Endothelial cell of umbilical vein (primary cell): ENCODE measurements at regions not wholly inside any gene's neighbourhood (a gene's known extent, or its start where the extent isn't known, plus 50 kb on each side); places are given as distances from the start of the nearest gene placed in this dataset.

Source experiments
- BruUV-seq: library from RNA; stranded (reverse); fragments of 400-500 nt; replicated peaks from 2 replicates; lab custom pipeline; 2021; lab: Mats Ljungman, UMichigan
- CTCF ChIA-PET: fragments of 300-600, 350-600 bp; sonication (Branson Sonifier 250); formaldehyde crosslinking; loops from one replicate; lab custom pipeline; 2021; ENCODE audit warnings: antibody characterized with exemption, inconsistent platforms; lab: Charles Lee
- POLR2A ChIA-PET: fragments of 300-600, 350-600 bp; sonication (Branson Sonifier 250); formaldehyde crosslinking; loops from one replicate; lab custom pipeline; 2021; ENCODE audit warnings: antibody characterized with exemption, inconsistent platforms; lab: Charles Lee
- DNase-seq: peaks from one replicate; pipeline ENCODE4 v3.0.0-alpha.2; 2011; ENCODE audit warnings: low read depth, low spot score
- FAIRE-seq: peaks from 2 replicates; lab custom pipeline; 2011; peaks lifted over from hg19 to GRCh38; lab: Jason Lieb, UNC
- H2AFZ ChIP-seq: 2 replicates; pipeline ENCODE4 v1.6.0; 2012; ENCODE audit warnings: low read depth, low read length, control low read depth, inconsistent platforms
- H3K27ac ChIP-seq: 2 replicates; pipeline ENCODE4 v1.5.1; 2011; ENCODE audit warnings: low read depth, mild to moderate bottlenecking, control low read depth, low read length, moderate library complexity; ENCODE audit not compliant: insufficient read depth
- H3K27me3 ChIP-seq, 2 experiments: 2 replicates each; pipeline versions ENCODE4 v1.6.0 to v1.6.1; 2011; ENCODE audit warnings: low read length in 2 of 2, mixed read lengths in 1 of 2; ENCODE audit not compliant: control insufficient read depth in 2 of 2, insufficient read depth in 2 of 2
- H3K36me3 ChIP-seq, 2 experiments: 2 replicates in 1 of 2; 3 replicates in 1 of 2; pipeline ENCODE4 v1.5.1; 2011; ENCODE audit warnings: low read length in 2 of 2, mild to moderate bottlenecking in 1 of 2, moderate library complexity in 1 of 2; ENCODE audit not compliant: control insufficient read depth in 2 of 2, insufficient read depth in 2 of 2; ENCODE audit errors: extremely low read depth in 1 of 2
- H3K4me1 ChIP-seq: 3 replicates; pipeline ENCODE4 v1.5.1; 2011; ENCODE audit warnings: mild to moderate bottlenecking, low read length; ENCODE audit not compliant: control insufficient read depth, insufficient read depth; ENCODE audit errors: extremely low read depth
- H3K4me2 ChIP-seq: 2 replicates; pipeline ENCODE4 v1.6.1; 2011; ENCODE audit warnings: low read length, control low read depth, mixed read lengths; ENCODE audit not compliant: insufficient read depth
- H3K4me3 ChIP-seq, 3 experiments: fragments of 200-600 bp in 1 of 3; sonication (generic), shearing (Covaris generic) in 1 of 3; replicated peaks in 1 of 3; 2 replicates each; pipeline ENCODE4 v1.5.1; 2011 to 2016; ENCODE audit warnings: control low read depth in 3 of 3, low read length in 3 of 3, mild to moderate bottlenecking in 2 of 3, inconsistent platforms in 1 of 3, low read depth in 1 of 3, moderate library complexity in 1 of 3; ENCODE audit not compliant: insufficient read depth in 1 of 3
- H3K79me2 ChIP-seq: 2 replicates; pipeline ENCODE4 v1.6.0; 2012; ENCODE audit warnings: low read length, inconsistent platforms; ENCODE audit not compliant: control insufficient read depth, insufficient read depth
- H3K9ac ChIP-seq: replicated peaks from 2 replicates; pipeline ENCODE3; 2011; ENCODE audit warnings: low read length, control low read depth; ENCODE audit not compliant: insufficient read depth; ENCODE audit errors: extremely low read depth
- H3K9me1 ChIP-seq: replicated peaks from 3 replicates; pipeline ENCODE4 v1.6.0; 2011; ENCODE audit warnings: mild to moderate bottlenecking, low read length; ENCODE audit not compliant: control insufficient read depth, insufficient read depth; ENCODE audit errors: extremely low read depth
- H3K9me3 ChIP-seq: replicated peaks from 2 replicates; pipeline ENCODE4 v1.5.1; 2012; ENCODE audit warnings: low read length, inconsistent platforms; ENCODE audit not compliant: control insufficient read depth, insufficient read depth
- H4K20me1 ChIP-seq: replicated peaks from 2 replicates; pipeline ENCODE3; 2011; ENCODE audit warnings: mild to moderate bottlenecking, low read length; ENCODE audit not compliant: control insufficient read depth, insufficient read depth; ENCODE audit errors: extremely low read depth
- EZH2 ChIP-seq: IDR thresholded peaks from 2 replicates; pipeline ENCODE4 v1.6.1; 2012; ENCODE audit warnings: borderline replicate concordance, low read depth, mild to moderate bottlenecking, moderate library complexity, low read length, inconsistent platforms; ENCODE audit not compliant: severe bottlenecking
- FOS ChIP-seq: IDR thresholded peaks from 2 replicates; pipeline ENCODE4 v1.6.1; 2011; ENCODE audit warnings: mild to moderate bottlenecking, low read length, moderate library complexity, borderline replicate concordance; ENCODE audit not compliant: insufficient read depth
- GATA2 ChIP-seq: IDR thresholded peaks from 2 replicates; pipeline ENCODE4 v1.7.0; 2011; ENCODE audit warnings: low read depth, mild to moderate bottlenecking, moderate library complexity, mixed read lengths, low read length; ENCODE audit not compliant: insufficient read length, insufficient read depth
- JUN ChIP-seq: IDR thresholded peaks from 2 replicates; pipeline ENCODE4 v1.6.1; 2011; ENCODE audit warnings: borderline replicate concordance, low read depth; ENCODE audit not compliant: insufficient read length, insufficient read depth
- MYC ChIP-seq: IDR thresholded peaks from one replicate; pipeline ENCODE4 v1.6.1; 2011; ENCODE audit warnings: mild to moderate bottlenecking, low read depth, low read length
- POLR2A ChIP-seq: IDR thresholded peaks from 2 replicates; pipeline ENCODE4 v1.6.1; 2012; ENCODE audit warnings: low read depth, mild to moderate bottlenecking, control low read depth, low read length
- POLR2AphosphoS5 ChIP-seq: IDR thresholded peaks from 2 replicates; pipeline ENCODE4 v1.6.1; 2012; ENCODE audit warnings: low read depth, mild to moderate bottlenecking, control low read depth, low read length, moderate library complexity; ENCODE audit not compliant: insufficient read depth
- dilution Hi-C: fragments of 300-500 bp; cut with MboI; formaldehyde crosslinking; loops from one replicate; pipeline ENCODE4 v1.15.0; 2019; ENCODE audit warnings: low sequenced_read_pairs; ENCODE audit not compliant: extremely low pct_ligation_motif_present
- intact Hi-C: fragments of 100-400 bp; cut with micrococcal nuclease; formaldehyde crosslinking; loops from one replicate; pipeline ENCODE4 v1.10.0; 2022
- TF ChIP-seq, protein P1 (sequence below), 2 donors: IDR thresholded peaks; 1 replicate in 1 of 2; 2 replicates in 1 of 2; pipeline ENCODE4 v1.5.1; 2011; ENCODE audit warnings: low read length in 2 of 2, mild to moderate bottlenecking in 2 of 2, moderate library complexity in 2 of 2, control low read depth in 1 of 2, inconsistent platforms in 1 of 2, low read depth in 1 of 2; ENCODE audit not compliant: insufficient read depth in 1 of 2; ENCODE audit errors: extremely low read depth in 1 of 2
- TF ChIP-seq, protein P2 (sequence below): IDR thresholded peaks from 2 replicates; pipeline ENCODE4 v1.6.1; 2011; ENCODE audit not compliant: insufficient read depth, insufficient read length

DNA sequence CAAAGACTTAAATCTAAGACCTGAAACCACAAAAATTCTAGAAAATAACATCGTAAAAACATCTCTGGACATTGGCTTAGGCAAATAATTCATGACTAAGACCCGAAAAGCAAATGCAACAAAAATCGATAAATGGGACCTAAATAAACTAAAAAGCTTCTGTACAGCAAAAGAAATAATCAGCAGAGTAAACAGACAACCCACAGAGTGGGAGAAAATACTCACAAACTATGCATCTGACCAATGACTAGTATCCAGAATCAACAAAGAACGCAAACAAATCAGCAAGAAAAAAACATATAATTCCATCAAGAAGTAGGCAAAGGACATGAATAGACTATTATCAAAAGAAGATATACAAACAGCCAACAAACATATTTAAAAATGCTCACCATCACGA is 749.4 kb downstream of the PLOD2 start:
- dilution Hi-C loops, result no loop called here
- no TSS peak for BruUV-seq
- FAIRE-seq, result no peak

More for the DNA sequence above, 749.4 kb downstream of the PLOD2 start:
- ChIA-PET CTCF (no interaction called here), POLR2A (no interaction called here)
- intact Hi-C loops, result no loop called here
- Histone ChIP-seq H3K36me3 (no peaks in the 10 kb centered on the region), H3K4me2 (no peak overlapping the region), H3K27ac (no peak overlapping the region), H4K20me1 (no peaks in the 10 kb centered on the region), H3K4me3 (no peak overlapping the region), H3K9ac (no peak overlapping the region), H2AFZ (no peak overlapping the region), H3K4me1 (no peaks in the 10 kb centered on the region), H3K9me3 (no peaks in the 10 kb centered on the region), H3K27me3 (no peaks in the 10 kb centered on the region), H3K9me1 (no peaks in the 10 kb centered on the region), H3K79me2 (no peaks in the 10 kb centered on the region)
- no peak for DNase-seq
- no peak for TF ChIP-seq EZH2
- TF ChIP-seq POLR2AphosphoS5, result no peak
- no peak for TF ChIP-seq MYC
- TF ChIP-seq, protein P1, sequence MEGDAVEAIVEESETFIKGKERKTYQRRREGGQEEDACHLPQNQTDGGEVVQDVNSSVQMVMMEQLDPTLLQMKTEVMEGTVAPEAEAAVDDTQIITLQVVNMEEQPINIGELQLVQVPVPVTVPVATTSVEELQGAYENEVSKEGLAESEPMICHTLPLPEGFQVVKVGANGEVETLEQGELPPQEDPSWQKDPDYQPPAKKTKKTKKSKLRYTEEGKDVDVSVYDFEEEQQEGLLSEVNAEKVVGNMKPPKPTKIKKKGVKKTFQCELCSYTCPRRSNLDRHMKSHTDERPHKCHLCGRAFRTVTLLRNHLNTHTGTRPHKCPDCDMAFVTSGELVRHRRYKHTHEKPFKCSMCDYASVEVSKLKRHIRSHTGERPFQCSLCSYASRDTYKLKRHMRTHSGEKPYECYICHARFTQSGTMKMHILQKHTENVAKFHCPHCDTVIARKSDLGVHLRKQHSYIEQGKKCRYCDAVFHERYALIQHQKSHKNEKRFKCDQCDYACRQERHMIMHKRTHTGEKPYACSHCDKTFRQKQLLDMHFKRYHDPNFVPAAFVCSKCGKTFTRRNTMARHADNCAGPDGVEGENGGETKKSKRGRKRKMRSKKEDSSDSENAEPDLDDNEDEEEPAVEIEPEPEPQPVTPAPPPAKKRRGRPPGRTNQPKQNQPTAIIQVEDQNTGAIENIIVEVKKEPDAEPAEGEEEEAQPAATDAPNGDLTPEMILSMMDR (IDR thresholded peaks at IDR 0.05; ENCODE audit: extremely low read depth in 1 of 2, insufficient read depth in 1 of 2, low read depth in 1 of 2, low read length in 2 of 2), result no peak
- TF ChIP-seq, protein P2, sequence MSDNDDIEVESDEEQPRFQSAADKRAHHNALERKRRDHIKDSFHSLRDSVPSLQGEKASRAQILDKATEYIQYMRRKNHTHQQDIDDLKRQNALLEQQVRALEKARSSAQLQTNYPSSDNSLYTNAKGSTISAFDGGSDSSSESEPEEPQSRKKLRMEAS, result no peak
- no peak for TF ChIP-seq JUN
- TF ChIP-seq FOS, result no peak
- TF ChIP-seq POLR2A, result no peak
- no peak for TF ChIP-seq GATA2
